HepG2 (cell line): ENCODE measurements at regions not wholly inside any gene's neighbourhood (a gene's known extent, or its start where the extent isn't known, plus 50 kb on each side); places are given as distances from the start of the nearest gene placed in this dataset.

Experiments used
- ATAC-seq: fragments of 200-7000 bp; cut with Tn5 transposase; 3 replicates; pipeline ENCODE4 v1.9.1; 2020; ENCODE audit warnings: mild to moderate bottlenecking, moderate library complexity
- BruUV-seq: library from RNA; stranded (reverse); fragments of 400-500 nt; replicated peaks from 2 replicates; lab custom pipeline; 2021; lab: Mats Ljungman, UMichigan
- CTCF ChIA-PET: fragments of 300-600 bp; formaldehyde crosslinking; extraction: SDS; loops from one replicate; lab custom pipeline; 2021; ENCODE audit warnings: low total read pairs, inconsistent platforms, low intra/inter-chr PET ratio; lab: Yijun Ruan, JAX
- POLR2A ChIA-PET: fragments of 350-600 bp; sonication (Branson Sonifier 250); formaldehyde crosslinking; loops from one replicate; lab custom pipeline; 2020; ENCODE audit warnings: antibody characterized with exemption, inconsistent platforms; lab: Yijun Ruan, JAX
- DNase-seq: peaks from one replicate; pipeline ENCODE4 v3.0.0-alpha.2; 2015; ENCODE audit warnings: low spot score
- FAIRE-seq: peaks from 3 replicates; lab custom pipeline; 2011; peaks lifted over from hg19 to GRCh38; lab: Jason Lieb, UNC
- H2AFZ ChIP-seq: one replicate; pipeline ENCODE4 v1.6.1; 2011; ENCODE audit warnings: low read length, inconsistent platforms
- H3K27ac ChIP-seq: fragments of 300-600 bp; 3 replicates; pipeline ENCODE4 v1.8.0; 2011; ENCODE audit warnings: mixed run types, mild to moderate bottlenecking, mixed read lengths, low read length, inconsistent platforms; ENCODE audit not compliant: insufficient read depth; ENCODE audit errors: extremely low read length
- H3K27me3 ChIP-seq, 2 experiments: fragments of 200-600 bp in 1 of 2; 2 replicates in 1 of 2; 3 replicates in 1 of 2; pipeline versions ENCODE4 v1.6.0 to v1.8.0; 2011; ENCODE audit warnings: low read length in 2 of 2, mild to moderate bottlenecking in 2 of 2, moderate library complexity in 2 of 2, inconsistent platforms in 1 of 2; ENCODE audit not compliant: insufficient read depth in 2 of 2, control insufficient read depth in 1 of 2
- H3K36me3 ChIP-seq, 2 experiments: fragments of 200-600 bp in 1 of 2; replicated peaks in 1 of 2; 2 replicates in 1 of 2; 3 replicates in 1 of 2; pipeline versions ENCODE4 v1.5.1 to v1.8.0; 2011; ENCODE audit warnings: low read length in 2 of 2, inconsistent platforms in 1 of 2; ENCODE audit not compliant: insufficient read depth in 2 of 2, control insufficient read depth in 1 of 2
- H3K4me1 ChIP-seq: 2 replicates; pipeline ENCODE4 v1.5.1; 2012; ENCODE audit warnings: low read length, inconsistent platforms; ENCODE audit not compliant: insufficient read depth
- H3K4me2 ChIP-seq: 2 replicates; pipeline ENCODE4 v1.6.0; 2011; ENCODE audit warnings: low read depth, low read length, inconsistent platforms
- H3K4me3 ChIP-seq, 3 experiments: fragments of 200-600 bp in 1 of 3; sonication (generic), shearing (Covaris generic) in 1 of 3; replicated peaks in 1 of 3; 2 replicates each; pipeline ENCODE4 v1.5.1; 2011 to 2016; ENCODE audit warnings: low read length in 3 of 3, inconsistent platforms in 2 of 3, low read depth in 2 of 3, mild to moderate bottlenecking in 2 of 3, control low read depth in 1 of 3, mixed read lengths in 1 of 3; ENCODE audit not compliant: insufficient read depth in 1 of 3
- H3K79me2 ChIP-seq: one replicate; pipeline ENCODE4 v1.6.1; 2011; ENCODE audit warnings: low read length, inconsistent platforms; ENCODE audit not compliant: insufficient read depth
- H3K9ac ChIP-seq: 2 replicates; pipeline ENCODE4 v1.6.0; 2011; ENCODE audit warnings: mild to moderate bottlenecking, low read depth, low read length, inconsistent platforms; ENCODE audit not compliant: insufficient read depth
- H3K9me3 ChIP-seq: 2 replicates; pipeline ENCODE4 v1.5.1; 2012; ENCODE audit warnings: mild to moderate bottlenecking, low read length
- H4K20me1 ChIP-seq: 2 replicates; pipeline ENCODE4 v1.6.0; 2011; ENCODE audit warnings: inconsistent platforms, mild to moderate bottlenecking, low read length, moderate library complexity; ENCODE audit not compliant: insufficient read depth
- ATF4 ChIP-seq, 2 experiments: fragments of 450-650 bp in 1 of 2; sonication (generic) in 1 of 2; formaldehyde crosslinking; IDR thresholded peaks; 2 replicates each; pipeline versions ENCODE4 v1.5.0 to v1.8.0; 2020 to 2022; ENCODE audit warnings: mild to moderate bottlenecking in 1 of 2, missing genetic modification reagents in 1 of 2
- ELF3 ChIP-seq: IDR thresholded peaks from 2 replicates; pipeline ENCODE4 v1.6.1; 2016; ENCODE audit warnings: missing genetic modification reagents, missing compliant biosample characterization
- GTF2F1 ChIP-seq: fragments of 150-350 bp; IDR thresholded peaks from 2 replicates; pipeline ENCODE4 v1.6.1; 2014; ENCODE audit warnings: low read length
- KLF16 ChIP-seq, 2 experiments: sonication (generic) in 1 of 2; formaldehyde crosslinking in 1 of 2; IDR thresholded peaks; 2 replicates each; pipeline versions ENCODE4 v1.6.1 to v1.8.0; 2016 to 2023; ENCODE audit warnings: missing genetic modification reagents in 2 of 2, missing compliant biosample characterization in 1 of 2
- MAFK ChIP-seq, 2 experiments: IDR thresholded peaks in 1 of 2; conservative IDR thresholded peaks in 1 of 2; 2 replicates each; pipeline ENCODE4 v1.6.1; 2011; ENCODE audit warnings: improper control_type of control experiment in 2 of 2, low read length in 2 of 2
- NCOR1 ChIP-seq: fragments of 200-600 bp; sonication (generic); IDR thresholded peaks from 2 replicates; pipeline ENCODE4 v1.7.0; 2017; ENCODE audit warnings: antibody characterized with exemption, low read length, borderline replicate concordance
- POLR2AphosphoS2 ChIP-seq: IDR thresholded peaks from 2 replicates; pipeline ENCODE4 v1.6.1; 2011; ENCODE audit warnings: low read depth, low read length, improper control_type of control experiment
- RFXANK ChIP-seq: IDR thresholded peaks from 2 replicates; pipeline ENCODE4 v1.6.1; 2016
- THYN1 ChIP-seq: sonication (generic); formaldehyde crosslinking; IDR thresholded peaks from 2 replicates; pipeline ENCODE4 v1.8.1; 2023; ENCODE audit warnings: low read depth, mild to moderate bottlenecking, moderate library complexity, missing genetic modification reagents, borderline replicate concordance
- ZNF12 ChIP-seq: sonication (generic); formaldehyde crosslinking; IDR thresholded peaks from 2 replicates; pipeline ENCODE4 v1.5.0; 2020; ENCODE audit warnings: missing genetic modification reagents
- ZNF33A ChIP-seq: sonication (generic); formaldehyde crosslinking; IDR thresholded peaks from 2 replicates; pipeline ENCODE4 v1.5.1; 2020; ENCODE audit warnings: missing genetic modification reagents, mild to moderate bottlenecking, moderate library complexity, borderline replicate concordance
- ZNF34 ChIP-seq: sonication (generic); formaldehyde crosslinking; IDR thresholded peaks from 2 replicates; pipeline ENCODE4 v1.4.0; 2020; ENCODE audit warnings: mild to moderate bottlenecking, missing genetic modification reagents, borderline replicate concordance
- ZNF737 ChIP-seq: sonication (generic); formaldehyde crosslinking; IDR thresholded peaks from 2 replicates; pipeline ENCODE4 v1.5.0; 2020; ENCODE audit warnings: missing genetic modification reagents, mild to moderate bottlenecking, borderline replicate concordance
- ZNF775 ChIP-seq: sonication (generic); formaldehyde crosslinking; IDR thresholded peaks from 2 replicates; pipeline ENCODE4 v1.4.0; 2020; ENCODE audit warnings: missing genetic modification reagents, mild to moderate bottlenecking, moderate library complexity, borderline replicate concordance
- WGBS: methylation state at CpG from one replicate; pipeline ENCODE4 v1.1.6; 2017; ENCODE audit warnings: low lambda C conversion rate; 5-methylcytosine and 5-hydroxymethylcytosine counted together
- in situ Hi-C: cut with HindIII; loops from 2 replicates; pipeline ENCODE4 v1.10.0; 2017; ENCODE audit warnings: low pct_unique_long_range_greater_than_20kb; ENCODE audit not compliant: extremely low pct_ligation_motif_present
- intact Hi-C: fragments of 100-400 bp; cut with micrococcal nuclease; formaldehyde crosslinking; loops from one replicate; pipeline ENCODE4 v1.10.0; 2022; ENCODE audit not compliant: unreplicated experiment

- TF ChIP-seq POLR2AphosphoS2 (no peak), THYN1 (CRISPR knock-in tag) (no peak), ZNF737 (CRISPR knock-in tag) (no peak), KLF16 (CRISPR knock-in tag; IDR thresholded peaks at IDR 0.05) (no peak), ZNF775 (CRISPR knock-in tag) (no peak), ELF3 (no peak), NCOR1 (no peak), MAFK (conservative IDR thresholded peaks at IDR 0.05 in 1 of 2, IDR thresholded peaks at IDR 0.05 in 1 of 2; ENCODE audit: low read length in 2 of 2) (no peak), RFXANK (CRISPR knock-in tag) (no peak), ZNF12 (CRISPR knock-in tag) (no peak)
These were observed 376.6 kb upstream of the TBX3 start (continued) for GRCh38 chr12:115060477-115061168.

GRCh38 chr12:115057445-115057844, 373.5 kb upstream of the TBX3 start:
- 45% methylated on average over 1 of the region's 1 CpG for WGBS
- Histone ChIP-seq H3K4me1 (no peaks in the 10 kb centered on the region), H3K4me2 (no peak overlapping the region), H3K4me3 (no peak overlapping the region), H2AFZ (no peak overlapping the region), H3K27me3 (no peaks in the 10 kb centered on the region), H3K9ac (no peak overlapping the region), H3K79me2 (no peaks in the 10 kb centered on the region), H4K20me1 (no peaks in the 10 kb centered on the region), H3K36me3 (no peaks in the 10 kb centered on the region), H3K27ac (no peak overlapping the region), H3K9me3 (no peaks in the 10 kb centered on the region)
- FAIRE-seq (no peak), DNase-seq (no peak), ATAC-seq (no peak)
- BruUV-seq = no TSS peak
- POLR2A ChIA-PET = no interaction called here
- intact Hi-C loops = no loop called here
- CTCF ChIA-PET = no interaction called here
- in situ Hi-C loops = no loop called here
- TF ChIP-seq GTF2F1 (no peak), ATF4 (CRISPR knock-in tag; IDR thresholded peaks at IDR 0.05) (no peak), ZNF34 (no peak), ZNF33A (CRISPR knock-in tag) (no peak)
